ENCODE measurements at regions not wholly inside any gene's neighbourhood (a gene's known extent, or its start where the extent isn't known, plus 50 kb on each side); places are given as distances from the start of the nearest gene placed in this dataset.

GRCh38 chr10:80856186-80856585 lies 318.5 kb downstream of the SH2D4B start:
- TF ChIP-seq CTCF (IDR thresholded peaks at IDR 0.05) (no peak), POLR2A (IDR thresholded peaks at IDR 0.05) (no peak), POLR2AphosphoS5 (IDR thresholded peaks at IDR 0.05) (no peak), EP300 (IDR thresholded peaks at IDR 0.05) (no peak)

Measured in stomach (tissue), 4 donors.